ENCODE measurements at regions not wholly inside any gene's neighbourhood (a gene's known extent, or its start where the extent isn't known, plus 50 kb on each side); places are given as distances from the start of the nearest gene placed in this dataset.

DNA sequence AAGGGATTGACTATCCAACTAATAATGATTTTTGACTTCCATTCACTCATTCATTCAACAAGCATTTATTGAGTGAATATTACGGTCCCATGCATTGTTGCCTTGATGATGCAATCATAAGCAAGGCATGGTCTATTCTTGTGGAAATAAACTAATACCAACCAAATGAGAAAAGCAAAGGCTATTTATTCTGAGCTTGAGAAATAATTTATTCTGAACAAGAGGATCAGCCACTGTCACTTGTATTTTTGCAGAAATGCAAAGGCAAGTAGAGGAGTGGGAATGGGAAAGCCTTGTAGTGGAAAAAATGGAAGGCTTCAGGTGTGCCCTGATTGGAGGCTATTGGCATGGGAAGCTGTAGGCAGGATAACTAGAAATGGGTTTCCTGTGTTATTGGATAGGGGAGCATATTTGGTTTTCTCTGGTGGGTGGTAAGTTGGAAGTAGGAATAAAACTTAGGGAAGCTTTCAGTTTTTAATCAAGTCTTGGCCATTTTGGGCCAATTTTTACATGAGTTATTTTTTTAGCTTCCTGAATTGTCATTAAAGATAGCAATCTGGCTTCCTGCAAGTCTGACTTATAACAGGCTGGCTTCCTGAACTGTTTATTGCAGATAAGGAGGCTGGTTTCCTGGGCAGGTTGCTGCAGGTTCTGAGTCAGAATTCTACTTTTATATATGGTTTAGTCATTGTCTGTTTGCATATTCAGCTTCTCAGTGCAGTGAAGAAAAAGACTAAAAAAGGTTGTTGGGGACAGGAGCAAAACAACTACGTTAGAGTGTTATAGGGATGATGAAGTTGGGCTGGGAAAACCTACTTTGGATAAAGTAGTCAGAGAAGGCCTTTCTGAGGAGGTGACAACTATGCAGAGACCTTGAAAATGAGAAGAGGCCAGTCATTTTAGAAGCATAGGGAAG lies 106.7 kb downstream of the APIP start:
- TF ChIP-seq, protein P1, sequence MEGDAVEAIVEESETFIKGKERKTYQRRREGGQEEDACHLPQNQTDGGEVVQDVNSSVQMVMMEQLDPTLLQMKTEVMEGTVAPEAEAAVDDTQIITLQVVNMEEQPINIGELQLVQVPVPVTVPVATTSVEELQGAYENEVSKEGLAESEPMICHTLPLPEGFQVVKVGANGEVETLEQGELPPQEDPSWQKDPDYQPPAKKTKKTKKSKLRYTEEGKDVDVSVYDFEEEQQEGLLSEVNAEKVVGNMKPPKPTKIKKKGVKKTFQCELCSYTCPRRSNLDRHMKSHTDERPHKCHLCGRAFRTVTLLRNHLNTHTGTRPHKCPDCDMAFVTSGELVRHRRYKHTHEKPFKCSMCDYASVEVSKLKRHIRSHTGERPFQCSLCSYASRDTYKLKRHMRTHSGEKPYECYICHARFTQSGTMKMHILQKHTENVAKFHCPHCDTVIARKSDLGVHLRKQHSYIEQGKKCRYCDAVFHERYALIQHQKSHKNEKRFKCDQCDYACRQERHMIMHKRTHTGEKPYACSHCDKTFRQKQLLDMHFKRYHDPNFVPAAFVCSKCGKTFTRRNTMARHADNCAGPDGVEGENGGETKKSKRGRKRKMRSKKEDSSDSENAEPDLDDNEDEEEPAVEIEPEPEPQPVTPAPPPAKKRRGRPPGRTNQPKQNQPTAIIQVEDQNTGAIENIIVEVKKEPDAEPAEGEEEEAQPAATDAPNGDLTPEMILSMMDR (conservative IDR thresholded peaks at IDR 0.05; ENCODE audit: low read length), result no peak
- no peak for TF ChIP-seq EZH2phosphoT487 (IDR thresholded peaks at IDR 0.05; ENCODE audit: borderline replicate concordance)
